ENCODE measurements at regions not wholly inside any gene's neighbourhood (a gene's known extent, or its start where the extent isn't known, plus 50 kb on each side); places are given as distances from the start of the nearest gene placed in this dataset.
"Not testable (repeated sequence)": the region's sequence is repeated elsewhere in the genome, so short reads cannot be mapped to it uniquely, and the experiment has no call there.

DNA sequence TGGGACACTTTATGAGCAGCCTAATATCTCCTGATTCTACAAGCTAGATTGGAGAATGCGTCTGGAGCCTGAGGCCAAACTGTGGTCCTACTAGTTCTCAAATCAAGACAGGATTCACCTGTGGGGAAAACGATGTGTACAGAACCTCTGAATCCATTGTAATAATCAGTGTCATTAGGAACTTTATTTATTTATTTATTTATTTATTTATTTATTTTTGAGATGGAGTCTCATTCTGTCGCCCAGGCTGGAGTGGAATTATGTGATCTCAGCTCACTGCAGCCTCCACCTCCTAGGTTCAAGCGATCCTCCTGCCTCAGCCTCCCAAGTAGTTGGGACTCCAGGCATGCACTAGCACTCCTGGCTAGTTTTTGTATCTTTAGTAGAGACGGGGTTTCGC is 52.6 kb upstream of the KIF26B start:
- not testable (repeated sequence) for H3K4me3 ChIP-seq (ENCODE audit: low read length); H3K36me3 ChIP-seq (ENCODE audit: control insufficient read depth, insufficient read depth, low read length, severe bottlenecking); DNase-seq (ENCODE audit: low read depth); H3K9me3 ChIP-seq (ENCODE audit: control insufficient read depth, low read length); H3K4me1 ChIP-seq (ENCODE audit: control insufficient read depth, insufficient read depth, low read length); H3K27me3 ChIP-seq (replicated peaks; ENCODE audit: control insufficient read depth, insufficient read depth, low read length); H3K9ac ChIP-seq (ENCODE audit: low read length)

DNA sequence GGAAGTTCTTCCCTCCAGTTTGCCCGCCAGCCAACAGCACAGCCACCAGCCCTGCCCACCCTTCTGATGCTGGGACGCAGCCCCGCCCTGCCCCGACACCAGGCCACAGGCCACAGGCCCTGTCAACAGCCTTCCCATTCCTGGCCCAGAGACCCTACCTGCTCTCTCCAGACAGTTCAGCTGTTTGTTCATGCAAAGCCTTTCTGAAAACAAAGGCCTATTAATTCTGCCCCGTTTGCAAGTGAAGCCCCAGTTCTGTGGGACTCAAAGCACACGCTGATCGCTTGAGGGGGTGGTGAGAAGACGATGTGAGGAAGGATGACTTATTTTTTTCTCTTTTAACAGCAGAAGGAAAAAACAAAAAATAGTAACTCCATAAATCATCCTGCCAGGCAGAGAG is 55.4 kb upstream of the KIF26B start:
- Histone ChIP-seq H3K36me3 (ENCODE audit: control insufficient read depth, insufficient read depth, low read length, severe bottlenecking) (no peaks in the 10 kb centered on the region), H3K4me1 (ENCODE audit: control insufficient read depth, insufficient read depth, low read length) (no peaks in the 10 kb centered on the region), H3K27me3 (replicated peaks; ENCODE audit: control insufficient read depth, insufficient read depth, low read length) (no peaks in the 10 kb centered on the region), H3K9me3 (ENCODE audit: control insufficient read depth, low read length) (no peaks in the 10 kb centered on the region), H3K4me3 (ENCODE audit: low read length) (no peak overlapping the region), H3K9ac (ENCODE audit: low read length) (no peak overlapping the region)
- no peak for DNase-seq (ENCODE audit: low read depth)

DNA sequence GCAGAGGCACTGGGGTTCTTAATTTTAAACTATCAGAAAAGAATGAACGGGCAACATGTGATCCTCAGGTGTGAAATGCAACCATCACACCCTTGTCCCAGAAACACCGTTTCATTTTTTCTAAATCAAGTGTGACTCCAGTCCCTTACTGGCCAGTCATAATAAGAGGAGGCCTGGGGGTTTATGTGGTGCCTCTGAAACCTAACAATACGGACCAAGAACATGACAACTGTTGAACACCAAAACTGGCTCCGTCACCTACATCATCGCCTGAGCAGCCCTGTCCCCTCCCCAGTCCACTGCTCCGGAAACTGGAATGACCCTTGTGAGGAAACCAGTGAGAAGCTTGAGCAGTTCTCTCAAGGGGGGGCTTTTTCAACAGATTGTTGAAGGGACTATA is 55.9 kb upstream of the KIF26B start:
- no peaks in the 10 kb centered on the region for H3K36me3 ChIP-seq (ENCODE audit: control insufficient read depth, insufficient read depth, low read length, severe bottlenecking)
- no peaks in the 10 kb centered on the region for H3K9me3 ChIP-seq (ENCODE audit: control insufficient read depth, low read length)
- H3K27me3 ChIP-seq (replicated peaks; ENCODE audit: control insufficient read depth, insufficient read depth, low read length): no peaks in the 10 kb centered on the region
- DNase-seq (ENCODE audit: low read depth): no peak
- H3K9ac ChIP-seq (ENCODE audit: low read length): no peak overlapping the region
- H3K4me3 ChIP-seq (ENCODE audit: low read length): no peak overlapping the region
- H3K4me1 ChIP-seq (ENCODE audit: control insufficient read depth, insufficient read depth, low read length): no peaks in the 10 kb centered on the region

DNA sequence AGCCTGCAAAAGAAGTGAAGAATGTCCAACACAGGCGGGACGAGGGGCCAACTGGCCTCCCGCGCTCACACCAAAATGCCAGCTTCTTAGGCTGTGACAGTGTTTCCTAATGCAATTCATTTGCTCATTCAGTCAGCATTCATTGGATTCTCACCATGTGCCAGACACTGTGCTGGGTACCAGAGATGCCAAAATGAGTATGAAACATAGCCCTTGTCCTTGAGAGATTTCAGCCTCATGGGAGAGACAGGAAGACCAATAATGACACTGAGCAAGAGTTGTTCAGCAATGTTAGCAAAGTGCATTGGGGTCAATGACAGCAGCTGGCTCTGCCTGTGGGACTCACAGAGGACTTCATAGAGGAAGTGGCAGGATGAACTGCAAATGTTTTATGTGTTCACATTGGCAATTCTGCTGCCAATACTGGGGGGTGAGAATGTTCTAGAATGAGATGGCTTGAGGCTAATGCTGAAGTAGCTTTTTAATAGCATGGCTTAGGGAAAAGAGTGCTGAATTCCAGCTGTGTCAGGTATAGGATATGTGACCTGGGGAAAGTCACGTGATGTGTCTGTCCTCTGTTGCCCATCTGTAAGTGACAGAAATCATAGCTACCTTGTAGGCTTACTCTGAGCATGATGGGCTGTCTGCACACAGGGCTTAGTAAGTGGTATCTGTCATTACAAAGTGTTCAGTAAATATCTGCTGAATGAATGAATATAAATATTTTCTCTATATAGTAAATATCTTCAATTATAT is 58.3 kb upstream of the KIF26B start:
- Histone ChIP-seq H3K9ac (ENCODE audit: low read length) (no peak overlapping the region), H3K4me3 (ENCODE audit: low read length) (no peak overlapping the region), H3K27me3 (replicated peaks; ENCODE audit: control insufficient read depth, insufficient read depth, low read length) (no peaks in the 10 kb centered on the region), H3K4me1 (ENCODE audit: control insufficient read depth, insufficient read depth, low read length) (peaks cover 3% of the 10 kb centered on the region), H3K36me3 (ENCODE audit: control insufficient read depth, insufficient read depth, low read length, severe bottlenecking) (no peaks in the 10 kb centered on the region), H3K9me3 (ENCODE audit: control insufficient read depth, low read length) (no peaks in the 10 kb centered on the region)
- no peak for DNase-seq (ENCODE audit: low read depth)

DNA sequence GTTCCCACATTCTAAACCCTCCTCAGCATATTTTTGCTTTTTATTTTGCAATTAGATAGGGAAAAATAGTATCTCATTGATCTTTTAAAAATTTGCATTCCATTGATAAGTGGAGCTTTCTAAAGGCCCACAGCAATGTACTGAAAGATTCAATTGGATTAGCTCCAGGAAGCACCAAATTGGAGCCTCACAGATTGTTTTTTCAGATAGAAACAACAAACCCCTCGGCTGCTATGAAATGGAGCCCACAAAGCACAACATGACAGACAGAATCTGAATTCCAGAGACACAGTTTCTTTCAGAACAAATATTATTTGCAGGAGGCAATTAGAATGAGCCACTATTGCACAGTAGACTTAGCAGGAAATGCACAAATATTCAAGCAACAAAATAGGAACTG is 58.9 kb upstream of the KIF26B start:
- Histone ChIP-seq H3K9ac (ENCODE audit: low read length) (no peak overlapping the region), H3K27me3 (replicated peaks; ENCODE audit: control insufficient read depth, insufficient read depth, low read length) (no peaks in the 10 kb centered on the region), H3K4me1 (ENCODE audit: control insufficient read depth, insufficient read depth, low read length) (peaks cover 4% of the 10 kb centered on the region), H3K4me3 (ENCODE audit: low read length) (no peak overlapping the region), H3K9me3 (ENCODE audit: control insufficient read depth, low read length) (no peaks in the 10 kb centered on the region), H3K36me3 (ENCODE audit: control insufficient read depth, insufficient read depth, low read length, severe bottlenecking) (peaks cover 4% of the 10 kb centered on the region)
- DNase-seq (ENCODE audit: low read depth): peak; percentile 8

DNA sequence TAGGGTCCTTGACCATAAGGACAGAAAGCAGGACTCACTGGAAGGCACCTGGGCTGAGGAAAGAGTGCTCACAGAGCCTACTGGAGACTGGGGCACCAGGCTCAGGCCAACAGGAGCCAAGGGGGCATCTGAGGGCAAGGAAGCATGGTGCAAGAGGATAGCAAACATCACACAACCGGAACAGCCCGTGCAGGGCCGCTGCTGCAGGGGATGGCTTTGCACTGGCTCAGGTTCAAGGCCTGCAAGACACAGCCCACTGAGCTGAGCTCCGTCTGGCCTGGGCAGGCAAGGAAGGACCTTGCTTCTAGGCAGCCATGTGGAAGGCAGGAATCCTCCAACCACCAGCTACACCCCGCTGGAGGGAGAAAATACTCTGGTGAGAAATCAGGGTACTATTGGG is 59.8 kb upstream of the KIF26B start:
- Histone ChIP-seq H3K9ac (ENCODE audit: low read length) (no peak overlapping the region), H3K9me3 (ENCODE audit: control insufficient read depth, low read length) (no peaks in the 10 kb centered on the region), H3K27me3 (replicated peaks; ENCODE audit: control insufficient read depth, insufficient read depth, low read length) (no peaks in the 10 kb centered on the region), H3K4me1 (ENCODE audit: control insufficient read depth, insufficient read depth, low read length) (peaks cover 4% of the 10 kb centered on the region), H3K36me3 (ENCODE audit: control insufficient read depth, insufficient read depth, low read length, severe bottlenecking) (peaks cover 4% of the 10 kb centered on the region), H3K4me3 (ENCODE audit: low read length) (no peak overlapping the region)
- DNase-seq (ENCODE audit: low read depth): no peak

DNA sequence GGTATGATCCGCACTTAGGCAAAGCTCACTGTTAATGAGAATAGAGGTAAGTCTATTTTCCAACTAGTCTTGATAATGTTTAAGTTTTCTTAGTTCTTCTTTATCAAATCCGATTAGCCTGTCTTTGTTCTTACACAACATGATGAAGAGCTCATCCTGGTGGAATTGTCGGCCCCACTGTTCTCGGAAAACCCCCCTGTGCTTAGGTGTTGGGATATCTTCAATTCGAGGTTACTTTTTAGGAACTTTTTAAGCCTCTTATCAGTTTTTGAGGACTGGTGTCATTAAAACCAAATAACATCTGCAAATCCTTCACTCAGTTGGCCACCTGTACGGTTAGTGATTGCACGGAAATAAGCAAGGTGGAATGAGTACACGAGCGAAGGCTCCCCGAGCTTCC is 60.7 kb upstream of the KIF26B start:
- H3K9me3 ChIP-seq (ENCODE audit: control insufficient read depth, low read length): no peaks in the 10 kb centered on the region
- peaks cover 4% of the 10 kb centered on the region for H3K36me3 ChIP-seq (ENCODE audit: control insufficient read depth, insufficient read depth, low read length, severe bottlenecking)
- no peak overlapping the region for H3K9ac ChIP-seq (ENCODE audit: low read length)
- H3K4me3 ChIP-seq (ENCODE audit: low read length): no peak overlapping the region
- H3K4me1 ChIP-seq (ENCODE audit: control insufficient read depth, insufficient read depth, low read length): peaks cover 4% of the 10 kb centered on the region
- no peak for DNase-seq (ENCODE audit: low read depth)
- H3K27me3 ChIP-seq (replicated peaks; ENCODE audit: control insufficient read depth, insufficient read depth, low read length): no peaks in the 10 kb centered on the region

DNA sequence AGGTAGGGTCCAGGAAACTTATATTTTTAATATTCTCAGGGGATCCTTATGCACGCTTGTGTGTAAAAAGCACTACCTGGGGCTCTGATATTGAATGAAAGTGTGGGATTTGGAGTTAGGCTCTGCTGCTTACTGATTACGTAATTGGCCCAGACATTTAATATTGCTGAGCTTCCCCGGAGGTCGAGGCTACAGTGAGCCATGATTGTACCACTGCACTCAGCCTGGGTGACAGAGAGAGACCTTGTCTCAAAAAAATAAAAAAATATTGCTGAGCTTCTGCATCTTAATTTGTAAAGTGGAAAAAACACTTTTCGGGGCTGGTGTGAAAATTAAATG is 62.2 kb upstream of the KIF26B start:
- Histone ChIP-seq H3K36me3 (ENCODE audit: control insufficient read depth, insufficient read depth, low read length, severe bottlenecking) (peaks cover 4% of the 10 kb centered on the region), H3K9ac (ENCODE audit: low read length) (no peak overlapping the region), H3K27me3 (replicated peaks; ENCODE audit: control insufficient read depth, insufficient read depth, low read length) (no peaks in the 10 kb centered on the region), H3K4me3 (ENCODE audit: low read length) (no peak overlapping the region), H3K9me3 (ENCODE audit: control insufficient read depth, low read length) (no peaks in the 10 kb centered on the region), H3K4me1 (ENCODE audit: control insufficient read depth, insufficient read depth, low read length) (peaks cover 4% of the 10 kb centered on the region)
- peak; percentile 10 for DNase-seq (ENCODE audit: low read depth)

DNA sequence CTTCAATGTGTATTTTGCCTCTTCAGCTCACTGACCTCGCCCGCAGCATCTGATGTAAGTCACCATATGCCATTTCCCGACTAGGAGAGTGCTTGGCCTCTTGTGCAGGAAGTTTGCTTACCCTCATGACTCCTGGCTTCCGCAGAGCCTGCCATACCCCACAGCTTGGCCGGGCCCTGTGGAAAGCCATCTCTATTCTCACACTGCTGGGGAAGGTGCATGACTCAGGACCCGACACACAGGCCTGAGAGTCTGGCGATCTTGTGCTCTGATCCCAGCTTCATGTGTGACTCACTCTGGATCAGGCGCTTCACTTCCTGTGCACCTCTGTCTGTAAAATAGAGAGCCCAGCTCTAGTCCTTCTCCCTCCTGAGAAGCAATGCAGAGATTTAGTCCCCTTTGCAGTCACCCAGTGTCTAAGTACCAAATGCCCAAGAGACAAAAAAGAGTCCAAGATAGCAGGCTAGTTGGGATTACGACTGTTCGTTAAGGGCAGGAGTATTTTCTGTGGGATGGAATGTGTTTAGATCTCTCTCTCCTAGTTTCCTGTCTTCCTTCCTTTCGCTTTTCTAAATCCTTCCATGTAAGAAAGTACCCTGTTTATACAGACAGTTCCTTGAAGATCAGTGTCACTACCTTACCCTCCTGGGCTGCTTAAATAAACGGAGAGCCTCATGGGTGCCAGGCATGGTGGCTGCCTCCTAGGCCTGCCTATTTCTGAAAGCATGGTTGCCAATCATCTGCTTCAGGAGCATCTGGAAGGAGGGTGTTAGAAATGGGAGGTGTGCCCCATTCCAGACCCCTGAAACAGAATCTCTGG is 62.8 kb upstream of the KIF26B start:
- Histone ChIP-seq H3K9ac (ENCODE audit: low read length) (no peak overlapping the region), H3K9me3 (ENCODE audit: control insufficient read depth, low read length) (no peaks in the 10 kb centered on the region), H3K27me3 (replicated peaks; ENCODE audit: control insufficient read depth, insufficient read depth, low read length) (no peaks in the 10 kb centered on the region), H3K4me3 (ENCODE audit: low read length) (no peak overlapping the region), H3K4me1 (ENCODE audit: control insufficient read depth, insufficient read depth, low read length) (peaks cover 4% of the 10 kb centered on the region), H3K36me3 (ENCODE audit: control insufficient read depth, insufficient read depth, low read length, severe bottlenecking) (peaks cover 4% of the 10 kb centered on the region)
- DNase-seq (ENCODE audit: low read depth): peak; percentile 87

DNA sequence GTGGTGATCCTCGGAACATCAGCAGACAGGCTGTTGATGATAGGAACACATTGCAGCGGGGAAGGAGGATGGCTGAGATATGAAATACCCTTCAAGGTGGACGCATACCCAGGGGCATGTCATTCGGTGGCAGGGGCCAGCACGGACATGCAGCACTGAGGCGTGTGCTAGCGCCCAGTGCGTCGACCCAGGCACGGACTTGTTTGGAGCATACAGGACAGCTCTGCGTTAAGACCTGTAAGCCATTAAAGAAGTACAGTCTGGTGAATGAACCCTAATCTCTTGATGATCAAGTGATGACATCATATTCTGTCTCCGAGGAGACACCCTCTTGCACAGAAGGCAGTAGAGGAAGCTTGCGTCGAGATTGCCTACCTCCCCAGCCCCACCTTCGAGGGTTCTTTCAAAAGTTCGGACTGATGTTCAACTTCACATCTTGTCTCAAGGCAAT is 63.6 kb upstream of the KIF26B start:
- Histone ChIP-seq H3K4me3 (ENCODE audit: low read length) (no peak overlapping the region), H3K9ac (ENCODE audit: low read length) (no peak overlapping the region), H3K36me3 (ENCODE audit: control insufficient read depth, insufficient read depth, low read length, severe bottlenecking) (peaks cover 4% of the 10 kb centered on the region), H3K4me1 (ENCODE audit: control insufficient read depth, insufficient read depth, low read length) (peaks cover 10% of the 10 kb centered on the region), H3K27me3 (replicated peaks; ENCODE audit: control insufficient read depth, insufficient read depth, low read length) (no peaks in the 10 kb centered on the region), H3K9me3 (ENCODE audit: control insufficient read depth, low read length) (no peaks in the 10 kb centered on the region)
- DNase-seq (ENCODE audit: low read depth): no peak

DNA sequence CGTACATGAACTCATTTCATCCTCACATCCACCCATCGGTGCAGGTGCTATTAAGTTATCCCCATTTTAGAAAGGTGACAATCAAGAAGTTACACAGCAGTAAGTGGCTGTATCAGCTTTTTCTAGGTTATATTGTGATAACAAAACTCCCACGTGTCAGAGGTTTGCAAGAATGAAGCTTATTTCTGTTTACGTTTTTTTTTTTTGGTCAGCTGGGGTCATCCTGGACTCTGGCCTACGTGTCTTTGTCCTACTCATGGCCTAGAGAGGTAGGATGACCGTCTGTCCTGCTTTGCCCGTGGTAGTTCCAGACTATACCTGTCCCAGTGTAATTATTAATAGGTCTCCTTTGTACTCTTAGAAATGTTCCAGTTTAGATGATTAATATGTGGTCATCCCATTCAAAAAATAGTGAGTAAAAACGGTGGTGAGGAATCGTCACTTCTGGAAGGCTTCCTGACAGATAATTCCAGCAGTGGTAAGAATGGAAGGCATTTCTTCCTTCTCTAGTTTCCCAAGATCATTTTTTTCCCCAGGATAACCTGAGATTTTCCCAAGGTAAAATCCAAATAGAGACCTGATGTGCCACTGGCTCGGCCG is 64.2 kb upstream of the KIF26B start:
- no peaks in the 10 kb centered on the region for H3K9me3 ChIP-seq (ENCODE audit: control insufficient read depth, low read length)
- peaks cover 4% of the 10 kb centered on the region for H3K36me3 ChIP-seq (ENCODE audit: control insufficient read depth, insufficient read depth, low read length, severe bottlenecking)
- peaks cover 16% of the 10 kb centered on the region for H3K4me1 ChIP-seq (ENCODE audit: control insufficient read depth, insufficient read depth, low read length)
- H3K9ac ChIP-seq (ENCODE audit: low read length): no peak overlapping the region
- no peak overlapping the region for H3K4me3 ChIP-seq (ENCODE audit: low read length)
- no peaks in the 10 kb centered on the region for H3K27me3 ChIP-seq (replicated peaks; ENCODE audit: control insufficient read depth, insufficient read depth, low read length)
- no peak for DNase-seq (ENCODE audit: low read depth)

Data from adipocyte (in vitro differentiated cells).